GM19099 (cell line): ENCODE measurements at regions not wholly inside any gene's neighbourhood (a gene's known extent, or its start where the extent isn't known, plus 50 kb on each side); places are given as distances from the start of the nearest gene placed in this dataset.

Source experiments
- POLR2A ChIP-seq: IDR thresholded peaks from 3 replicates; pipeline ENCODE4 v1.6.1; 2011; ENCODE audit warnings: low read depth; ENCODE audit not compliant: insufficient read length; ENCODE audit errors: extremely low read depth

DNA sequence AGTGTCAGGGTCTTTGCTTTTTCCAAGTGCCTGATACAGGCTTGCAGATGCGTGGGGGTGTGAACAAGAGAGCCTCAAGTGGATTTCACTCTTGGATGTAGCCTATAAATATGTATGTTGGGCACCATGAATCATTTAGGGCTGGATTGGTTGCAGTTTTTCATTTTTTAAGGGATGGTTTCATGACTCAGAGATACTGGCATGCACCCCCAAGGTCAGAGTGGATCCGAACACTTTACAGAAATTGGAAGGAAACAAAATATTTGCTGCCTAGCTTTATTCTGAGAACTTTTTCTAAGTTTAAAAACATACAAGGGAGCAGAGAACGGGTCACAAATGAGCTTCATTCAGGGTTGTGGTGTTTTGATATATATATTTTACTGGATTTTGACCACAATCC lies 436.8 kb upstream of the ERCC4 start:
- TF ChIP-seq POLR2A, result no peak

DNA sequence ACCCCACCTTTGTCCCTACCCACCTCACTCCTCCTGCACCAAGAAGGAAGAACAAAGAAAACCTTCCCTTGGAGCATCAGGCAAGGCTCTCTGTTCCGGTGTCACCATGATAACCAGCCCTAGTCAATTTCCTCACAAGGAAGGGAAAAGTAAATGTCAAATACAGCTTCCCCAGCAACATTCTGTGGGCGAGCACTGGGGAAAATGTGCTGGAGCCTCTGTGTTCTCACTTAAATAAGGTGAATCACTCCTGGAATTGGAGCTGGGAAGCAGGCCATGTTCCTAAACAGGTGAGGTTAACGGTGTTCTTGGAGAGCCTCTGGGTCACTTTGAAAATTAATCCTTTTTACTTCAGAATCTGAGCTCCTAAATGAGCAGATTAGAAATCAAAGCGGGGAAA lies 427.9 kb upstream of the ERCC4 start:
- TF ChIP-seq POLR2A, result no peak

DNA sequence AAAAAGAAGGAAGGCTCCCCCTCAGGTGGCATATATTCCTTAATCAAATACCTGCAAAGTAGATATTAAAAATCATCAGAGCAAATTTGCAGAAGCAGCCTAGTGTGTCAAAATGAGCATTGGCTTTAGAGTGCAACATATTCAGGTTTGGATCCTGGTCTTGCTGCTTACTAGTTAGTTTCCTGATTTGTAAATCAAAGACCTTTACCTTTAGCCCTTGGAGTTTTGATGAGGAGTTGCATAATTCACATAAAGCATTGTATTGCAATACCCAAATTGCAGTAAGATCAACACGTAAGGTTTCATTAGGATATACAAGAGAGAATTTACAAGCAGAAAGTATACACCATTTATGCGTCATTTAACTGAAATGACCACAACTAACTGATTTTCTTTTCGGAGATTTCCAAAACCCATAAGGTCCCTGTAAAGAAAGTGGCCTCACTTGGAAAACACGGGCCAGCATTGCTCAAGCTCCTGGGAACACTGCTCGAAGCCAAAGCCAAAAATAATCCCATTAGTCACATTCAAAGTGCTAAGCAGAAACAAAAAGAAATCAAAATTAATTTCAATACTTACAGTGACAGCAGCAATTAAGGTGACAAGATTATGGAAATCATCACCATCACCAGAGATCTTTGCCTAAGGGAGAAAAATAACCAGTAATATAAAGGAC lies 415.9 kb upstream of the ERCC4 start:
- no peak for TF ChIP-seq POLR2A

DNA sequence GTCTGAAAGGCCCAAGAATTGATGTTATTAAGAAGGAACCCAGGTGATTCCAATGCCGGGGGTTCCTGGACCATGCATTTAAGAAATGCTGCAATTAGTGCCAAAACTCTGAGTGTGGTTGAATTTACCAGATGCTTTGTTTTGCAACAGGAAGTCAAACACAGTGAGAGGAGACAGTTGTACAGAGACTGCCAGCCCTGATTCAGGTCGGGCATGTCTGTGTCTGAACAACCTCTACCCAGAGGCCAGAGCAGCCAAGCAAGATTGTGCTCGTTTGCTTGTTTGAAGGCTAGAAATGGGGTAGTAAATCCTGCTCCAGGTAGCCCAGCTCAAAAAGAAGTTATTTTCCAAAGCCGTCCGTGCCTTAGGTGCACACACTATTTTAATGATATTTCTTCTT lies 412.4 kb upstream of the ERCC4 start:
- TF ChIP-seq POLR2A, result no peak

DNA sequence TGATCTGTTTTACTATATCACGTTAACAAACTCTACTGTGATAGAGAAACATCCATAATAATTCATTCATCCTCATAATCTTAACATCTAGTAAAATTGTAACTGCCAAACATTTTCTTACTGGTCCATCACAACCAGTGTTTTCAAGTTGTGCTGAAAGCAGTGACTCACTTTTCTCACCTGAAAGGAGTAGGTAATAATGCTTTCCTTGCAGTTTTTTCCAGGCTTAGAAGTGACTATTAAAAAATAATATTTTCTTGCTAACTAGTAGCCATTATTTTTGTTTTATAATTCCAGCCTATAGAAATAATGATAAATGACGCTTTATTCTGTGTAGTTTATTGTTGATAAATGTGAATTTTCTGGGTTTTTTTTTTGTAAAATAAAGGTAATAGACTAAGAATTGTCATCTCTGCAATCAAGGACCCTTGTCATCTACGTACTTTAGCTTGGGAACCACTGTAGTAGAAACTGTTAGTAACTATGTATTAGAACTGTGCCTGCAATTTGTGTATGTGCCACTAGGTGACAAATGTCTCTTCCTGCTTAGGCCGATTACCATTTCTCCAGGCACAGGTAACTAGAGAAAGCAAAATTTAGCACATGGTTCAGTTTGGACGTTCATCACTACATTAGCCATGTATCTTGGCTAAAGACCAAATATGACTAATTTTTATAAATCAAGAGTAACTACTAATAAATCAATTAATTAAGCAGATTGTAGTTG lies 409.4 kb upstream of the ERCC4 start:
- TF ChIP-seq POLR2A, result no peak

DNA sequence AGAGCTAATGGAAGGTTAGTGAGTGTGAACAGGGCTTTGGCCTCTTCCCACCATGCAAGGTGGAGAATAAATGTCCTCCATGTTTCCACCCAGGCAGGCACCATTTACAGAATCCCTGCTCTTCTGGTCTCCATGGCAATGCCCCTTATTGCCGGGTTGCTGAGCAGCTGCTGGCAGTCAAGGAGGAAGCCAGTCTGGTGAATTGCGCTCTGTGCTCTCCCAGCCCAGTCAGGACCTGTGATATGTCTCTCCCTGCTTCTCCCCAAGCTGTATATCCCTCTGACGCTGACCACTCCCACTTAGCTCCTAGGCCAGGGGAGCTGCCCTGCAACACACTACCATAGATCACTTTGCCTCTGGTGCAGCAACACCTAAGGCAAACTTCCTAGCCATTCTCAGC lies 402.1 kb upstream of the ERCC4 start:
- TF ChIP-seq POLR2A, result no peak

DNA sequence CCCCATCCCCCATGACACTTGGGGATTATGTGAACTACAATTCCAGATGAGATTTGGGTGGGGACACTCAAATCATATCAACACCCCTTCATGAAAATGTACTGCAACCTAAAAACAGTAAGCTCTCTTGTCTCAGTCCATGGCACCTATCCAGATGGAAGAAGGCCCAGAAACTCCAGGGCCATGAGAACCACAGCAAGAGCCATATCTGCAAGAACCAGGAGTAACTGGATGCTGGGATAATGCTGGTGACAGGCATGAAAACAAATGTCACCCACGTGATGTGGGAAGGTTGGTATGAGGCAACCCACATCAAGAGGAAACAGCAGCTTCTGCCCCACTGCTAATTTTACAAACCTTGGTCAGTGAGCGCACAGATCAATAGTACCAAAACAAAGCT lies 400.1 kb upstream of the ERCC4 start:
- no peak for TF ChIP-seq POLR2A

DNA sequence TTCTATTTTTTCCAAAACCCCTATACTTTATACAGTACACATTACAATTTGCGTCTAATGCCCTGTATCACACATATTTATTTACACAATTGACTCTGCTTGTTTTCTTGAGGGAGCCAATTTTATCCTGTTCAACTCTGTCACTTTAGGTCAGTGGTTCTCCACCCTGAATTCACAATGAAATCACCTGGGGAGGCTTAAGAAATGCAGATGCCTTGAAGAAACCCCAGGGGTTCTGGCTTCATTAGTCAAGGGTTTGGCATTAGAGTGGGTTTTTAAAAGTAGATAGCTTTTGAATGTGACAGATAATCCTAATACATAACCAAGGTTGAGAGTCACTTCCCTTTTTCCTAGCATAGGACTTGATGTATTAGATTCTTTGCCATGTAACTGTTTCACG lies 398.6 kb upstream of the ERCC4 start:
- no peak for TF ChIP-seq POLR2A

DNA sequence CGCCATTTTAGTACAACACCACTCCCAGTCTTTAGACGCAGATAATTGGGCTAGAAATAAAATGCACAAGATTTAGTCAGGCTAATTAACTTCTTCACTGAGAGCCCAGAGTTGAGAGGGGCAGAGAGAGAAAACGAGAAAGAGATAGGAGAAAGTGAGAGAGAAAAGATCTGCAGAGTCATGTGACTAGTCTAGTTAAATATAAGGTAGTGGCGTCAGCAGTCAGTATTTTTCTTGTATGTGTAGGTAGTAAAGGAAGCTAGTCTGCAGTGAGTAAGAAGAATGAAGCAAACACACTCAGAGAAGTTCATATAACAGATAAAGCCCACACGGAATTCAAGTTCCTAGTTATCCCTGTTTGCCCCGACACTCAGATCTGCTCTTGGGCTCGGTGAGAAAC lies 392.6 kb upstream of the ERCC4 start:
- TF ChIP-seq POLR2A, result no peak

DNA sequence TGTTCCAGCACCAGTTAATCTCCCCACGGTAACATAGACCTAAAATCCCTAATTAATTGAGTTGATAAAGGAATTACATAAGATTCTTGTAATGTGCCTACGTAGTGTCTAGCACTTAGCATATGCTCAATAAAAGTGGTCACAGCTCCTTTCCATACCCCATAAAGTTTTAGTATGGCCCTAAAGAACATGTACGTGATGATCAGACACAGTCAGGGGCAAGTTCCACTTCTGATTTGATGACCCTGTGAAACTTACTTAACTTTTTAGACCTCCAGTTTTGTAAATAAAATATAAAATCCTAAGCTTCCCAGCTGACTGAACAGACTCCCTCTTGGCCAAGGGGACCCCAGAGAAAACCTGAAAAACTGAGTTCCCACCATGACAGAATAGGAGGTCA lies 391.3 kb upstream of the ERCC4 start:
- TF ChIP-seq POLR2A, result no peak

DNA sequence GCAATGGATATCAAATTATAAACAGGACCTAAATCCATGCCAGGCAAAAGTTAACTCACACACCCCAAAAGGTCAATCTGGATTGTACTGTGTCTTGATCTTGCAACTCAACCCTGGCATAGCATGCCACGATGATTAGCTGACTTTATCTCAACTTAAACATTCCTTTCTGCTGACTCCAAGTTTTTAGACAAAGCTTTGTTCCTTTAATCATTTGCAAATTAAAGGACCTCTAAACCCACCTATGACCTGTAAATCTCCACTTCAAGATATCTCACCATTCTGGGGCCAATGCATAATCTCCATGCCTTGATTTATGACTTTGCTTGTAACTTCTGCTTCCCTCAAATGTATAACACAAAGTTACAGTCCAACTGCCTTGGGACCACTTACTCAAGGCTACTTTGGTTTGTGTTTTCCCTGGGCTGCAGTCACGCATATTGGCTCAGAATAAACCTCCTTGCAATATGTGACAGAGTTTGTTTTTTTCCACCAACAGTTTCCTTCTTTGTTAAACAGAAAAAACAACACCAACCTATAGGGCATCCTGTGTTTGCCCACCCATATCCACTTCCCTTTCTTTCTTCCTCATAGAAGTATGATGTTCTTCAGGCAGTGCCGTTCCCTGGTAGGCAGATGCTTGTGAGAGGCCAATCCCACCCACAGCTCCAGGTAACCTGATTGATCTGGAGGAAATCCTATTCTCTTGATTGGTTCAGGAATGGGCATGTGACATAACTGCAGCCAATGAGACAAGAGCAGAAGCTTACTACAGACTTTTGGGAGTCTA lies 390.6 kb upstream of the ERCC4 start:
- TF ChIP-seq POLR2A, result no peak

DNA sequence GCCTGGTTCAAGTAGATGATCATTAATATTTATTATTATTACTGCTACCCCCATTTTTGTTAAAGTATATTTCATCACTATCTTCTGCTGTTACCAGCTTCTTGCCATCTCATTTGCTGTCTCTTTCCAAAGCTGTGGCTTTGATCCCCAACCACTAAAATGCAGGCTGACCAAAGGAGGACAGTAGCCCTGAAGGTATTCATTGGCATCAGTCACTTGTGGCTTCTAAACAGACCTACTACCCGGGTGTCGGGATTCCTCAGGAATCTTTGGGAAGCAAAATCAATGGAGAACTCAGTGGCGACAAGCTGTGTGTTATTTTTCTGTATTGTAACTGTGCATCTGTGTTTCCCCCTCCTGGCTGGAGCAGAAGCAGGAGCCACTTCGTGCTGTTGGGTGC lies 379.2 kb upstream of the ERCC4 start:
- TF ChIP-seq POLR2A, result no peak

DNA sequence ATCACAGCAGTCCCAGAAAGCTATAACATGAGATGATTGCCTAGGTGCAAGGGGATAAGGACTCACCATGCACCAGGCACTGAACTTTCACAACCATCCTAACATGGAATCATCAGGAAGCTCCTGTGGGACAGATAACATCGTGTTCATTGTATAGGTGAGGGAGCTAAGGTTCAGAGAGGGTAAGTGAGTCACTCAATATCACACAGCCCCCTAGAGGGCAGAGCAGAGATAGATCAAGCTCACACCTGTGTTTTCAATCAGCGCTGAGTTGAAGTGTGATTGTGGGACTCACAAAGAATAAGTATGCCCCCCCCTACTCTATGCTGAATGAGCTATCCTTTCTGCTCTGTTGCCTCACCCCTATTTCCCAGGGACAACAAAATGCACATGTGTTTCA lies 377.7 kb upstream of the ERCC4 start:
- no peak for TF ChIP-seq POLR2A

DNA sequence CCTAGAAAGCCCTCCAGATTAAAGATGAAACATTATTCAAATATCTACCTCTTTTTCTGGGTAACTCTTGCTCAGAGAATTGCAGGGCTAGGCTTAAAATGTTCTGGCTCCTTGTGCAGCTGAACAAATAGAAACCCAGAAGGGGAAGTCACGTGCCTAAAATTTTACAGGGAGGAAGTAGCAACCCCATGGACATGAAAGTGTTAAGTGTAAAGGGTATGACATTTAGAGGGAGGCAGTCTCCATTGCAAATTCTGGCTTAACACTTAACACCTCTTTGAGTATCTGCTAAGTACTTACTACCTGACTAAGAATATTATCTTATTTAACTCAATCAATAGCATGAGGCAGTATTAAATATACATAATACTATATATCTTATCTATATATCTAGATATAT lies 376.1 kb upstream of the ERCC4 start:
- no peak for TF ChIP-seq POLR2A

DNA sequence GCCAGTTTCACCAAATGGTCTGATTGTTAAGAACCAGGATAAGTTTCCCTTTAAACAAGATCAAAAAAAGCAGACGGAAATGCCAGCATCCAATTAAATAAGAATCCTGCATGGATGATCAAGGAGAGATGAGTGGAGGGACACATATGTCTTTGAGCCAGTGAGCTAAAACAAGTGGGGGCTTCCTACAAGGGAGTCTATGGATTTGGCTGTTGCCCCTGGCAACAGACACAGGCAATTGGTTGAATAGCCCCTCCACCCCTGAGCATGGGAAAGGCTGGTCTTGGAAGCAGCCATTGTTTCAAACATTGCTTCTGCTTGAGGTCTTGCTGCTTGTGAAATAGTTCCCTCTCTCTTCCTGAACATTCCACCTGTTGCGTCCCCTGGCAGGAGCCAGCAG lies 374.7 kb upstream of the ERCC4 start:
- TF ChIP-seq POLR2A, result no peak

DNA sequence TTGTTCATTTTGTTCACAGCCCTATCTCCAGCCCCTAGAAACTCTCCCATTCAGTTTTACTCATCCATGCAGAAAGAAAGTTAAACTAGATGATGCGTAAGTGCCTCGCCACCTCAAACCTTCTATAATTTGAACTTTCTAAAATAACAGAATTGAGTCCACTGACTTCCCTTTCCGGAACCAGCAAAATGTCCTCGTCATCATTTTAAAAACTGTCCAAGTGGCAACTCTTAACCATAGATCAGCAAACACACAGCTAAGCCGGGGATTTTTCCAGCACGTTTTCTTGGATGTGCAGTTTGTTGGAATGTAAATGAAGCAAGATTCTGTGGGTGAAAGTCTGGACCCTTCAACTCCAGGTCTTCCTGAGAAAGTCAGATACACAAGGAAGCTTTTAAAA lies 369.7 kb upstream of the ERCC4 start:
- TF ChIP-seq POLR2A, result no peak
